Gastroesophageal sphincter (tissue), 3 donors: ENCODE measurements at regions not wholly inside any gene's neighbourhood (a gene's known extent, or its start where the extent isn't known, plus 50 kb on each side); places are given as distances from the start of the nearest gene placed in this dataset.

ENCODE experiments used
- EP300 ChIP-seq: sonication (generic); formaldehyde crosslinking; IDR thresholded peaks from one replicate; pipeline ENCODE4 v1.6.1; 2017; ENCODE audit warnings: antibody characterized with exemption, mild to moderate bottlenecking
- POLR2A ChIP-seq, 2 donors: fragments of 450-650 bp; IDR thresholded peaks; one replicate each; pipeline ENCODE4 v1.6.1; 2017; ENCODE audit warnings: antibody characterized with exemption in 2 of 2, mild to moderate bottlenecking in 2 of 2, moderate library complexity in 1 of 2
- TF ChIP-seq, protein P1 (sequence below), 4 experiments: fragments of 200-600 bp in 2 of 4; fragments of 450-650 bp in 2 of 4; sonication (generic) in 1 of 4; IDR thresholded peaks; one replicate each; pipeline ENCODE4 v1.5.1; 2017 to 2019; ENCODE audit warnings: antibody characterized with exemption in 4 of 4, mild to moderate bottlenecking in 2 of 4, moderate library complexity in 2 of 4

- TF ChIP-seq, protein P1, sequence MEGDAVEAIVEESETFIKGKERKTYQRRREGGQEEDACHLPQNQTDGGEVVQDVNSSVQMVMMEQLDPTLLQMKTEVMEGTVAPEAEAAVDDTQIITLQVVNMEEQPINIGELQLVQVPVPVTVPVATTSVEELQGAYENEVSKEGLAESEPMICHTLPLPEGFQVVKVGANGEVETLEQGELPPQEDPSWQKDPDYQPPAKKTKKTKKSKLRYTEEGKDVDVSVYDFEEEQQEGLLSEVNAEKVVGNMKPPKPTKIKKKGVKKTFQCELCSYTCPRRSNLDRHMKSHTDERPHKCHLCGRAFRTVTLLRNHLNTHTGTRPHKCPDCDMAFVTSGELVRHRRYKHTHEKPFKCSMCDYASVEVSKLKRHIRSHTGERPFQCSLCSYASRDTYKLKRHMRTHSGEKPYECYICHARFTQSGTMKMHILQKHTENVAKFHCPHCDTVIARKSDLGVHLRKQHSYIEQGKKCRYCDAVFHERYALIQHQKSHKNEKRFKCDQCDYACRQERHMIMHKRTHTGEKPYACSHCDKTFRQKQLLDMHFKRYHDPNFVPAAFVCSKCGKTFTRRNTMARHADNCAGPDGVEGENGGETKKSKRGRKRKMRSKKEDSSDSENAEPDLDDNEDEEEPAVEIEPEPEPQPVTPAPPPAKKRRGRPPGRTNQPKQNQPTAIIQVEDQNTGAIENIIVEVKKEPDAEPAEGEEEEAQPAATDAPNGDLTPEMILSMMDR (IDR thresholded peaks at IDR 0.05) = no peak
- TF ChIP-seq POLR2A (IDR thresholded peaks at IDR 0.05) = no peak
- TF ChIP-seq EP300 = no peak
Measured at GRCh38 chr7:26951407-26951950, 87.1 kb upstream of the SKAP2 start.
